ENCODE measurements at regions not wholly inside any gene's neighbourhood (a gene's known extent, or its start where the extent isn't known, plus 50 kb on each side); places are given as distances from the start of the nearest gene placed in this dataset.

DNA sequence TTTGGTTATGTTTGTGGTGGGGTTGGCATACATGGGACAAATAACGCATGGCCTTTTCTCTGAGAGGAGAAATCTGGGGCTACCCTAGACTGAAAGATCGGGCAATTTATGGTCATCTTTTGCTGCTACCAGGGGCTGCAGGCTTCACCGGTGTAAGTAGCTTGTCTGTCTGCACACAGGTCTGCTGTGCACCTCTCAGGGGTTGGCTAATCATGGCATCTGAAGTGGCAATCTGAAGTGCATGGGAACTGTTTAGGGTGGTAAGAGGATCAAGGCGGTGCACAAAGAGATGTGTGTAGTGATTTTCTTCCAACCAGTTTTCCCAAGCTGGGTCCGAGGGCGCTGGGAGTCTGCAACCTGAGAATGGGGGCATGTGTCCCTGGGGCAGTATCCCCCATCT lies 141.3 kb downstream of the EMP1 start:
- H3K9me3 ChIP-seq (ENCODE audit: control insufficient read depth in 4 of 4, low read length in 3 of 4), result no peaks in the 10 kb centered on the region
- TF ChIP-seq MAX (IDR thresholded peaks at IDR 0.05) (no peak), JUND (IDR thresholded peaks at IDR 0.05) (no peak), FOXA2 (IDR thresholded peaks at IDR 0.05) (no peak), EGR1 (IDR thresholded peaks at IDR 0.05; ENCODE audit: low read depth in 2 of 2) (no peak), FOXA1 (IDR thresholded peaks at IDR 0.05) (no peak), TAF1 (conservative IDR thresholded peaks at IDR 0.05) (no peak), ZBTB33 (IDR thresholded peaks at IDR 0.05) (no peak), HNF4A (conservative IDR thresholded peaks at IDR 0.05) (no peak), RXRA (IDR thresholded peaks at IDR 0.05) (no peak)
- no peaks in the 10 kb centered on the region for H3K36me3 ChIP-seq (ENCODE audit: control insufficient read depth in 4 of 4, insufficient read depth in 3 of 4, low read depth in 1 of 4, low read length in 3 of 4)
- no peaks in the 10 kb centered on the region for H3K27me3 ChIP-seq (ENCODE audit: control insufficient read depth in 4 of 4, insufficient read depth in 4 of 4, low read length in 3 of 4)
- H3K4me1 ChIP-seq (ENCODE audit: control insufficient read depth in 4 of 4, insufficient read depth in 4 of 4, low read length in 3 of 4), result no peaks in the 10 kb centered on the region
- H3K27ac ChIP-seq (ENCODE audit: low read depth in 1 of 2, low read length in 2 of 2), result no peak overlapping the region
- DNase-seq (ENCODE audit: low spot score), result no peak
- 73% methylated on average over 6 of the region's 6 CpGs for WGBS
- H3K9ac ChIP-seq (ENCODE audit: low read depth in 1 of 2, low read length in 2 of 2), result no peak overlapping the region
- no peak overlapping the region for H3K4me3 ChIP-seq (ENCODE audit: low read depth in 1 of 3, low read length in 3 of 3)

- Histone ChIP-seq H3K4me1 (ENCODE audit: control insufficient read depth in 4 of 4, insufficient read depth in 4 of 4, low read length in 3 of 4) (no peaks in the 10 kb centered on the region), H3K27me3 (ENCODE audit: control insufficient read depth in 4 of 4, insufficient read depth in 4 of 4, low read length in 3 of 4) (no peaks in the 10 kb centered on the region), H3K27ac (ENCODE audit: low read depth in 1 of 2, low read length in 2 of 2) (no peak overlapping the region), H3K4me3 (ENCODE audit: low read depth in 1 of 3, low read length in 3 of 3) (no peak overlapping the region), H3K36me3 (ENCODE audit: control insufficient read depth in 4 of 4, insufficient read depth in 3 of 4, low read depth in 1 of 4, low read length in 3 of 4) (no peaks in the 10 kb centered on the region), H3K9ac (ENCODE audit: low read depth in 1 of 2, low read length in 2 of 2) (no peak overlapping the region), H3K9me3 (ENCODE audit: control insufficient read depth in 4 of 4, low read length in 3 of 4) (peaks cover 0 to 2% (median 0%) of the 10 kb centered on the region in 4 donors)
- TF ChIP-seq FOXA2 (IDR thresholded peaks at IDR 0.05), result no peak
- no peak for TF ChIP-seq GABPA (IDR thresholded peaks at IDR 0.05 in 1 of 2, conservative IDR thresholded peaks at IDR 0.05 in 1 of 2)
- no peak for TF ChIP-seq SP1 (IDR thresholded peaks at IDR 0.05)
- TF ChIP-seq JUND (IDR thresholded peaks at IDR 0.05), result no peak
- TF ChIP-seq RAD21 (IDR thresholded peaks at IDR 0.05), result no peak
- TF ChIP-seq ZBTB33 (IDR thresholded peaks at IDR 0.05), result no peak
- TF ChIP-seq REST (IDR thresholded peaks at IDR 0.05), result no peak
- TF ChIP-seq RXRA (IDR thresholded peaks at IDR 0.05), result no peak
- TF ChIP-seq HNF4A (conservative IDR thresholded peaks at IDR 0.05), result no peak
- no peak for TF ChIP-seq YY1 (IDR thresholded peaks at IDR 0.05)
- TF ChIP-seq EGR1 (IDR thresholded peaks at IDR 0.05; ENCODE audit: low read depth in 2 of 2), result no peak
- no peak for TF ChIP-seq MAX (IDR thresholded peaks at IDR 0.05)
- TF ChIP-seq FOXA1 (IDR thresholded peaks at IDR 0.05), result no peak
- no peak for TF ChIP-seq TAF1 (conservative IDR thresholded peaks at IDR 0.05)
- TF ChIP-seq NR2F2 (IDR thresholded peaks at IDR 0.05), result no peak
- TF ChIP-seq HNF4G (IDR thresholded peaks at IDR 0.05), result no peak
- no peak for TF ChIP-seq CTCF (IDR thresholded peaks at IDR 0.05; ENCODE audit: low read depth, low read length, missing input control)
- TF ChIP-seq, protein P1, sequence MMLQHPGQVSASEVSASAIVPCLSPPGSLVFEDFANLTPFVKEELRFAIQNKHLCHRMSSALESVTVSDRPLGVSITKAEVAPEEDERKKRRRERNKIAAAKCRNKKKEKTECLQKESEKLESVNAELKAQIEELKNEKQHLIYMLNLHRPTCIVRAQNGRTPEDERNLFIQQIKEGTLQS (IDR thresholded peaks at IDR 0.05), result no peak
- DNase-seq (ENCODE audit: low spot score), result no peak
- 80% methylated on average over 4 of the region's 4 CpGs for WGBS
Observed at GRCh38 chr12:13336216-13336615, 139.7 kb downstream of the EMP1 start.

Data from liver (tissue), 8 donors.